Liver (tissue), 3 donors: ENCODE measurements at regions not wholly inside any gene's neighbourhood (a gene's known extent, or its start where the extent isn't known, plus 50 kb on each side); places are given as distances from the start of the nearest gene placed in this dataset.

Source experiments
- FOXA1 ChIP-seq: IDR thresholded peaks from 2 replicates; pipeline ENCODE4 v1.6.1; 2016; ENCODE audit warnings: antibody characterized with exemption
- GABPA ChIP-seq, 2 donors: IDR thresholded peaks in 1 of 2; conservative IDR thresholded peaks in 1 of 2; 2 replicates each; pipeline ENCODE4 v1.6.1; 2016; ENCODE audit warnings: antibody characterized with exemption in 2 of 2, mild to moderate bottlenecking in 1 of 2, moderate library complexity in 1 of 2
- JUND ChIP-seq, 2 donors: IDR thresholded peaks; 2 replicates each; pipeline ENCODE4 v1.6.1; 2016; ENCODE audit warnings: antibody characterized with exemption in 2 of 2
- NR2F2 ChIP-seq: IDR thresholded peaks from 2 replicates; pipeline ENCODE4 v1.6.1; 2016; ENCODE audit warnings: antibody characterized with exemption
- RAD21 ChIP-seq, 2 donors: IDR thresholded peaks; 2 replicates each; pipeline ENCODE4 v1.6.1; 2016; ENCODE audit warnings: antibody characterized with exemption in 2 of 2, mild to moderate bottlenecking in 2 of 2
- SP1 ChIP-seq: IDR thresholded peaks from 2 replicates; pipeline ENCODE4 v1.6.1; 2018; ENCODE audit warnings: antibody characterized with exemption, mild to moderate bottlenecking
- TAF1 ChIP-seq: conservative IDR thresholded peaks from 2 replicates; pipeline ENCODE4 v1.6.1; 2016; ENCODE audit warnings: antibody characterized with exemption, mild to moderate bottlenecking
- YY1 ChIP-seq: IDR thresholded peaks from 2 replicates; pipeline ENCODE4 v1.6.1; 2016; ENCODE audit warnings: antibody characterized with exemption, mild to moderate bottlenecking
- TF ChIP-seq, protein P1 (sequence below): fragments of 150-350 bp; IDR thresholded peaks from 2 replicates; pipeline ENCODE4 v1.5.1; 2017; ENCODE audit warnings: improper control_type of control experiment, low read depth, low read length; ENCODE audit not compliant: missing input control
- TF ChIP-seq, protein P2 (sequence below): IDR thresholded peaks from 2 replicates; pipeline ENCODE4 v1.6.1; 2016; ENCODE audit warnings: antibody characterized with exemption
- TF ChIP-seq, protein P3 (sequence below): IDR thresholded peaks from 2 replicates; pipeline ENCODE4 v1.6.1; 2016; ENCODE audit warnings: antibody characterized with exemption, mild to moderate bottlenecking
- TF ChIP-seq, protein P4 (sequence below): IDR thresholded peaks from 2 replicates; pipeline ENCODE4 v1.6.1; 2016; ENCODE audit warnings: antibody characterized with exemption
- donor health status: healthy.
- donor health status: healthy.

DNA sequence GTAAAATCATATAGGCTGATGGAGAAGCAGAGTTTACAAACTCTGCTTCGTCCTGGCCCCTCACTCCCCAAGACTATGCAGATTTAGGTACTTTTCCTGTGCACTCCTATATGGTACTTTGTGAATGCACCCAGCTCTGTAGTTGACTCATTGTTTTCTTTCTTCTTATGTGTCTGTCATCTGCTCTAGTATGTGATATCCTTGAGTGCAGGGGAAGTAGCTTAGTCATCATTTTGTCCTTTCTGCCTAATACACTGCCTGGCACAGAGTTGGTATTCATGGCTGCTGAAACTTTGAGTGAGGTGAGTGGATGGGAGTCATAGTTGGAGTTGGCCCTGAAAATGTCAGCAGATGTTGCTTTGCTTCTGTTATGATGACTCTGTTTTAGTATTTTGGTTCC, 222.6 kb downstream of the RNF144B start:
- TF ChIP-seq, protein P1, sequence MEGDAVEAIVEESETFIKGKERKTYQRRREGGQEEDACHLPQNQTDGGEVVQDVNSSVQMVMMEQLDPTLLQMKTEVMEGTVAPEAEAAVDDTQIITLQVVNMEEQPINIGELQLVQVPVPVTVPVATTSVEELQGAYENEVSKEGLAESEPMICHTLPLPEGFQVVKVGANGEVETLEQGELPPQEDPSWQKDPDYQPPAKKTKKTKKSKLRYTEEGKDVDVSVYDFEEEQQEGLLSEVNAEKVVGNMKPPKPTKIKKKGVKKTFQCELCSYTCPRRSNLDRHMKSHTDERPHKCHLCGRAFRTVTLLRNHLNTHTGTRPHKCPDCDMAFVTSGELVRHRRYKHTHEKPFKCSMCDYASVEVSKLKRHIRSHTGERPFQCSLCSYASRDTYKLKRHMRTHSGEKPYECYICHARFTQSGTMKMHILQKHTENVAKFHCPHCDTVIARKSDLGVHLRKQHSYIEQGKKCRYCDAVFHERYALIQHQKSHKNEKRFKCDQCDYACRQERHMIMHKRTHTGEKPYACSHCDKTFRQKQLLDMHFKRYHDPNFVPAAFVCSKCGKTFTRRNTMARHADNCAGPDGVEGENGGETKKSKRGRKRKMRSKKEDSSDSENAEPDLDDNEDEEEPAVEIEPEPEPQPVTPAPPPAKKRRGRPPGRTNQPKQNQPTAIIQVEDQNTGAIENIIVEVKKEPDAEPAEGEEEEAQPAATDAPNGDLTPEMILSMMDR = no peak
- TF ChIP-seq SP1 (no peak), JUND (IDR thresholded peaks at IDR 0.05) (no peak), GABPA (IDR thresholded peaks at IDR 0.05 in 1 of 2, conservative IDR thresholded peaks at IDR 0.05 in 1 of 2) (no peak), YY1 (no peak), RAD21 (IDR thresholded peaks at IDR 0.05) (no peak), TAF1 (no peak), FOXA1 (no peak), NR2F2 (no peak)
- TF ChIP-seq, protein P2, sequence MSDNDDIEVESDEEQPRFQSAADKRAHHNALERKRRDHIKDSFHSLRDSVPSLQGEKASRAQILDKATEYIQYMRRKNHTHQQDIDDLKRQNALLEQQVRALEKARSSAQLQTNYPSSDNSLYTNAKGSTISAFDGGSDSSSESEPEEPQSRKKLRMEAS = no peak
- TF ChIP-seq, protein P3, sequence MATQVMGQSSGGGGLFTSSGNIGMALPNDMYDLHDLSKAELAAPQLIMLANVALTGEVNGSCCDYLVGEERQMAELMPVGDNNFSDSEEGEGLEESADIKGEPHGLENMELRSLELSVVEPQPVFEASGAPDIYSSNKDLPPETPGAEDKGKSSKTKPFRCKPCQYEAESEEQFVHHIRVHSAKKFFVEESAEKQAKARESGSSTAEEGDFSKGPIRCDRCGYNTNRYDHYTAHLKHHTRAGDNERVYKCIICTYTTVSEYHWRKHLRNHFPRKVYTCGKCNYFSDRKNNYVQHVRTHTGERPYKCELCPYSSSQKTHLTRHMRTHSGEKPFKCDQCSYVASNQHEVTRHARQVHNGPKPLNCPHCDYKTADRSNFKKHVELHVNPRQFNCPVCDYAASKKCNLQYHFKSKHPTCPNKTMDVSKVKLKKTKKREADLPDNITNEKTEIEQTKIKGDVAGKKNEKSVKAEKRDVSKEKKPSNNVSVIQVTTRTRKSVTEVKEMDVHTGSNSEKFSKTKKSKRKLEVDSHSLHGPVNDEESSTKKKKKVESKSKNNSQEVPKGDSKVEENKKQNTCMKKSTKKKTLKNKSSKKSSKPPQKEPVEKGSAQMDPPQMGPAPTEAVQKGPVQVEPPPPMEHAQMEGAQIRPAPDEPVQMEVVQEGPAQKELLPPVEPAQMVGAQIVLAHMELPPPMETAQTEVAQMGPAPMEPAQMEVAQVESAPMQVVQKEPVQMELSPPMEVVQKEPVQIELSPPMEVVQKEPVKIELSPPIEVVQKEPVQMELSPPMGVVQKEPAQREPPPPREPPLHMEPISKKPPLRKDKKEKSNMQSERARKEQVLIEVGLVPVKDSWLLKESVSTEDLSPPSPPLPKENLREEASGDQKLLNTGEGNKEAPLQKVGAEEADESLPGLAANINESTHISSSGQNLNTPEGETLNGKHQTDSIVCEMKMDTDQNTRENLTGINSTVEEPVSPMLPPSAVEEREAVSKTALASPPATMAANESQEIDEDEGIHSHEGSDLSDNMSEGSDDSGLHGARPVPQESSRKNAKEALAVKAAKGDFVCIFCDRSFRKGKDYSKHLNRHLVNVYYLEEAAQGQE = no peak
- TF ChIP-seq, protein P4, sequence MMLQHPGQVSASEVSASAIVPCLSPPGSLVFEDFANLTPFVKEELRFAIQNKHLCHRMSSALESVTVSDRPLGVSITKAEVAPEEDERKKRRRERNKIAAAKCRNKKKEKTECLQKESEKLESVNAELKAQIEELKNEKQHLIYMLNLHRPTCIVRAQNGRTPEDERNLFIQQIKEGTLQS = no peak
